Mesothelial cell of epicardium (in vitro differentiated cells): ENCODE measurements at regions not wholly inside any gene's neighbourhood (a gene's known extent, or its start where the extent isn't known, plus 50 kb on each side); places are given as distances from the start of the nearest gene placed in this dataset.
"Not testable (repeated sequence)": the region's sequence is repeated elsewhere in the genome, so short reads cannot be mapped to it uniquely, and the experiment has no call there.

Experiments
- DNase-seq, 2 experiments: peaks; one replicate each; pipeline ENCODE4 v3.0.0; 2021; ENCODE audit warnings: low spot score in 2 of 2; ENCODE audit not compliant: unreplicated experiment in 2 of 2
- H3K27ac Mint-ChIP-seq: 2 replicates; pipeline ENCODE4 v1.8.0; 2021; ENCODE audit warnings: mixed read lengths
- H3K27me3 Mint-ChIP-seq: 2 replicates; pipeline ENCODE4 v1.8.0; 2021; ENCODE audit warnings: low read depth, mixed read lengths
- H3K36me3 Mint-ChIP-seq: 2 replicates; pipeline ENCODE4 v1.8.0; 2021; ENCODE audit warnings: mixed read lengths
- H3K4me1 Mint-ChIP-seq: 2 replicates; pipeline ENCODE4 v1.8.0; 2021; ENCODE audit warnings: mixed read lengths
- H3K4me3 Mint-ChIP-seq: 2 replicates; pipeline ENCODE4 v1.8.0; 2021; ENCODE audit warnings: mild to moderate bottlenecking, moderate library complexity, mixed read lengths
- H3K9me3 Mint-ChIP-seq: 2 replicates; pipeline ENCODE4 v1.8.0; 2021; ENCODE audit warnings: mixed read lengths
- CTCF ChIP-seq: fragments of 200-600 bp; sonication (generic); IDR thresholded peaks from one replicate; pipeline ENCODE4 v1.5.0; 2021; ENCODE audit warnings: antibody characterized with exemption; ENCODE audit not compliant: unreplicated experiment

- TF ChIP-seq CTCF = no peak
Observed at GRCh38 chr3:89032346-89033013, 74.9 kb upstream of the EPHA3 start.

GRCh38 chr3:89034723-89035122, 72.7 kb upstream of the EPHA3 start:
- not testable (repeated sequence) for H3K4me1 Mint-ChIP-seq, H3K4me3 Mint-ChIP-seq, DNase-seq, H3K36me3 Mint-ChIP-seq, H3K9me3 Mint-ChIP-seq, H3K27ac Mint-ChIP-seq, H3K27me3 Mint-ChIP-seq

More at GRCh38 chr3:89032346-89033013, 74.9 kb upstream of the EPHA3 start:
- H3K27me3 Mint-ChIP-seq = no peaks in the 10 kb centered on the region
- no peak overlapping the region for H3K4me3 Mint-ChIP-seq
- H3K36me3 Mint-ChIP-seq = no peaks in the 10 kb centered on the region
- no peak for DNase-seq
- no peaks in the 10 kb centered on the region for H3K4me1 Mint-ChIP-seq
- no peak overlapping the region for H3K27ac Mint-ChIP-seq
- H3K9me3 Mint-ChIP-seq = no peaks in the 10 kb centered on the region

GRCh38 chr3:89038869-89039268, 68.6 kb upstream of the EPHA3 start:
- no peaks in the 10 kb centered on the region for H3K9me3 Mint-ChIP-seq
- H3K27me3 Mint-ChIP-seq = peaks cover 2% of the 10 kb centered on the region
- no peak overlapping the region for H3K4me3 Mint-ChIP-seq
- no peak for TF ChIP-seq CTCF
- H3K27ac Mint-ChIP-seq = no peak overlapping the region
- peaks cover 3% of the 10 kb centered on the region for H3K4me1 Mint-ChIP-seq
- DNase-seq = no peak
- no peaks in the 10 kb centered on the region for H3K36me3 Mint-ChIP-seq

GRCh38 chr3:89042236-89042835, 65.1 kb upstream of the EPHA3 start:
- H3K9me3 Mint-ChIP-seq = no peaks in the 10 kb centered on the region
- no peak overlapping the region for H3K4me3 Mint-ChIP-seq
- peaks cover 5% of the 10 kb centered on the region for H3K27me3 Mint-ChIP-seq
- H3K36me3 Mint-ChIP-seq = no peaks in the 10 kb centered on the region
- no peak overlapping the region for H3K27ac Mint-ChIP-seq
- TF ChIP-seq CTCF = no peak
- peaks cover 3% of the 10 kb centered on the region for H3K4me1 Mint-ChIP-seq
- no peak for DNase-seq

GRCh38 chr3:89043406-89043932, 64.0 kb upstream of the EPHA3 start:
- no peak for TF ChIP-seq CTCF
- Mint-ChIP-seq H3K27ac (no peak overlapping the region), H3K27me3 (peaks cover 5% of the 10 kb centered on the region), H3K9me3 (no peaks in the 10 kb centered on the region), H3K36me3 (no peaks in the 10 kb centered on the region), H3K4me3 (no peak overlapping the region), H3K4me1 (peaks cover 3% of the 10 kb centered on the region)
- DNase-seq = no peak

GRCh38 chr3:89046661-89047060, 60.8 kb upstream of the EPHA3 start:
- no peaks in the 10 kb centered on the region for H3K36me3 Mint-ChIP-seq
- H3K27me3 Mint-ChIP-seq = peaks cover 5% of the 10 kb centered on the region
- H3K27ac Mint-ChIP-seq = no peak overlapping the region
- DNase-seq = no peak
- H3K4me1 Mint-ChIP-seq = peaks cover 3% of the 10 kb centered on the region
- H3K4me3 Mint-ChIP-seq = no peak overlapping the region
- no peaks in the 10 kb centered on the region for H3K9me3 Mint-ChIP-seq
- TF ChIP-seq CTCF = no peak
